ENCODE measurements at regions not wholly inside any gene's neighbourhood (a gene's known extent, or its start where the extent isn't known, plus 50 kb on each side); places are given as distances from the start of the nearest gene placed in this dataset.

GRCh38 chr1:36729289-36729688 is 246.6 kb upstream of the CSF3R start:
- Histone ChIP-seq H3K27ac (ENCODE audit: low read depth, low read length) (no peak overlapping the region), H3K4me3 (ENCODE audit: low read depth, low read length) (no peak overlapping the region), H3K9me3 (ENCODE audit: control insufficient read depth, insufficient read depth, low read length) (no peaks in the 10 kb centered on the region), H3K27me3 (ENCODE audit: control insufficient read depth, insufficient read depth, low read length) (no peaks in the 10 kb centered on the region)
- ChIA-PET POLR2A (no interaction called here), CTCF (no interaction called here)
- no peak for DNase-seq (ENCODE audit: low read depth, low spot score)
- no peak for TF ChIP-seq CTCF (IDR thresholded peaks at IDR 0.05; ENCODE audit: low read depth, low read length)

GRCh38 chr1:36728846-36729245 is 246.1 kb upstream of the CSF3R start:
- no peaks in the 10 kb centered on the region for H3K9me3 ChIP-seq (ENCODE audit: control insufficient read depth, insufficient read depth, low read length)
- no peak for TF ChIP-seq CTCF (IDR thresholded peaks at IDR 0.05; ENCODE audit: low read depth, low read length)
- no peak overlapping the region for H3K4me3 ChIP-seq (ENCODE audit: low read depth, low read length)
- no peaks in the 10 kb centered on the region for H3K27me3 ChIP-seq (ENCODE audit: control insufficient read depth, insufficient read depth, low read length)
- ChIA-PET POLR2A (no interaction called here), CTCF (no interaction called here)
- H3K27ac ChIP-seq (ENCODE audit: low read depth, low read length), result no peak overlapping the region
- no peak for DNase-seq (ENCODE audit: low read depth, low spot score)

GRCh38 chr1:36728051-36728450 is 245.3 kb upstream of the CSF3R start:
- ChIA-PET POLR2A (no interaction called here), CTCF (no interaction called here)
- no peak for DNase-seq (ENCODE audit: low read depth, low spot score)
- TF ChIP-seq CTCF (IDR thresholded peaks at IDR 0.05; ENCODE audit: low read depth, low read length), result no peak
- Histone ChIP-seq H3K4me3 (ENCODE audit: low read depth, low read length) (no peak overlapping the region), H3K27me3 (ENCODE audit: control insufficient read depth, insufficient read depth, low read length) (no peaks in the 10 kb centered on the region), H3K9me3 (ENCODE audit: control insufficient read depth, insufficient read depth, low read length) (no peaks in the 10 kb centered on the region), H3K27ac (ENCODE audit: low read depth, low read length) (no peak overlapping the region)

GRCh38 chr1:36725151-36725550 is 242.4 kb upstream of the CSF3R start:
- no peak for DNase-seq (ENCODE audit: low read depth, low spot score)
- Histone ChIP-seq H3K4me3 (ENCODE audit: low read depth, low read length) (no peak overlapping the region), H3K27ac (ENCODE audit: low read depth, low read length) (no peak overlapping the region), H3K9me3 (ENCODE audit: control insufficient read depth, insufficient read depth, low read length) (no peaks in the 10 kb centered on the region), H3K27me3 (ENCODE audit: control insufficient read depth, insufficient read depth, low read length) (no peaks in the 10 kb centered on the region)
- no peak for TF ChIP-seq CTCF (IDR thresholded peaks at IDR 0.05; ENCODE audit: low read depth, low read length)
- CTCF ChIA-PET, result no interaction called here
- POLR2A ChIA-PET, result no interaction called here

GRCh38 chr1:36723813-36724212 is 241.1 kb upstream of the CSF3R start:
- POLR2A ChIA-PET, result no interaction called here
- no peak overlapping the region for H3K4me3 ChIP-seq (ENCODE audit: low read depth, low read length)
- H3K27ac ChIP-seq (ENCODE audit: low read depth, low read length), result no peak overlapping the region
- H3K9me3 ChIP-seq (ENCODE audit: control insufficient read depth, insufficient read depth, low read length), result no peaks in the 10 kb centered on the region
- CTCF ChIA-PET, result no interaction called here
- no peaks in the 10 kb centered on the region for H3K27me3 ChIP-seq (ENCODE audit: control insufficient read depth, insufficient read depth, low read length)
- no peak for DNase-seq (ENCODE audit: low read depth, low spot score)
- TF ChIP-seq CTCF (IDR thresholded peaks at IDR 0.05; ENCODE audit: low read depth, low read length), result no peak

Measured in AG04450 (cell line).